ENCODE measurements at regions not wholly inside any gene's neighbourhood (a gene's known extent, or its start where the extent isn't known, plus 50 kb on each side); places are given as distances from the start of the nearest gene placed in this dataset.

GRCh38 chr4:59535541-59535940 is 1664.6 kb upstream of the ADGRL3 start:
- no peak for TF ChIP-seq EP300 (IDR thresholded peaks at IDR 0.05)
- no peak for TF ChIP-seq POLR2A (IDR thresholded peaks at IDR 0.05)
- TF ChIP-seq, protein P1, sequence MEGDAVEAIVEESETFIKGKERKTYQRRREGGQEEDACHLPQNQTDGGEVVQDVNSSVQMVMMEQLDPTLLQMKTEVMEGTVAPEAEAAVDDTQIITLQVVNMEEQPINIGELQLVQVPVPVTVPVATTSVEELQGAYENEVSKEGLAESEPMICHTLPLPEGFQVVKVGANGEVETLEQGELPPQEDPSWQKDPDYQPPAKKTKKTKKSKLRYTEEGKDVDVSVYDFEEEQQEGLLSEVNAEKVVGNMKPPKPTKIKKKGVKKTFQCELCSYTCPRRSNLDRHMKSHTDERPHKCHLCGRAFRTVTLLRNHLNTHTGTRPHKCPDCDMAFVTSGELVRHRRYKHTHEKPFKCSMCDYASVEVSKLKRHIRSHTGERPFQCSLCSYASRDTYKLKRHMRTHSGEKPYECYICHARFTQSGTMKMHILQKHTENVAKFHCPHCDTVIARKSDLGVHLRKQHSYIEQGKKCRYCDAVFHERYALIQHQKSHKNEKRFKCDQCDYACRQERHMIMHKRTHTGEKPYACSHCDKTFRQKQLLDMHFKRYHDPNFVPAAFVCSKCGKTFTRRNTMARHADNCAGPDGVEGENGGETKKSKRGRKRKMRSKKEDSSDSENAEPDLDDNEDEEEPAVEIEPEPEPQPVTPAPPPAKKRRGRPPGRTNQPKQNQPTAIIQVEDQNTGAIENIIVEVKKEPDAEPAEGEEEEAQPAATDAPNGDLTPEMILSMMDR (IDR thresholded peaks at IDR 0.05), result no peak
